Trophoblast cell (in vitro differentiated cells and primary cell): ENCODE measurements at regions not wholly inside any gene's neighbourhood (a gene's known extent, or its start where the extent isn't known, plus 50 kb on each side); places are given as distances from the start of the nearest gene placed in this dataset.
A peak's percentile ranks its signal among the peaks of the same experiment; 100 is the strongest.

Source experiments
- DNase-seq, 2 donors: peaks; one replicate each; pipeline ENCODE4 v3.0.0-alpha.2; 2016
- H2AFZ ChIP-seq: 2 replicates; pipeline ENCODE4 v1.6.1; 2013; ENCODE audit warnings: low read length, moderate library complexity, mild to moderate bottlenecking; ENCODE audit not compliant: insufficient read depth, poor library complexity
- H2AK5ac ChIP-seq: 2 replicates; pipeline ENCODE4 v1.6.1; 2013; ENCODE audit warnings: mild to moderate bottlenecking, low read length
- H2BK120ac ChIP-seq: 2 replicates; pipeline ENCODE4 v1.6.1; 2013; ENCODE audit warnings: low read length, mild to moderate bottlenecking, moderate library complexity; ENCODE audit not compliant: insufficient read depth, poor library complexity
- H2BK12ac ChIP-seq: 2 replicates; pipeline ENCODE4 v1.6.1; 2013; ENCODE audit warnings: mild to moderate bottlenecking, low read length, moderate library complexity
- H2BK5ac ChIP-seq: 2 replicates; pipeline ENCODE4 v1.6.1; 2013; ENCODE audit warnings: low read length, low read depth, moderate library complexity, mild to moderate bottlenecking; ENCODE audit not compliant: poor library complexity
- H3K14ac ChIP-seq: 2 replicates; pipeline ENCODE4 v1.6.1; 2013; ENCODE audit warnings: mild to moderate bottlenecking, low read length
- H3K18ac ChIP-seq: 2 replicates; pipeline ENCODE4 v1.6.1; 2013; ENCODE audit warnings: mild to moderate bottlenecking, low read length
- H3K23ac ChIP-seq: 2 replicates; pipeline ENCODE4 v1.6.1; 2013; ENCODE audit warnings: low read length
- H3K27ac ChIP-seq: 2 replicates; pipeline ENCODE4 v1.5.1; 2013; ENCODE audit warnings: low read depth, mild to moderate bottlenecking, inconsistent platforms, low read length, moderate library complexity
- H3K27me3 ChIP-seq: 2 replicates; pipeline ENCODE4 v1.6.1; 2013; ENCODE audit warnings: inconsistent platforms, mild to moderate bottlenecking, low read length, moderate library complexity; ENCODE audit not compliant: insufficient read depth
- H3K36me3 ChIP-seq, 2 experiments: 1 replicate in 1 of 2; 2 replicates in 1 of 2; pipeline ENCODE4 v1.6.1; 2013; ENCODE audit warnings: low read length in 2 of 2, mild to moderate bottlenecking in 2 of 2, moderate library complexity in 1 of 2; ENCODE audit not compliant: insufficient read depth in 2 of 2, control insufficient read depth in 1 of 2
- H3K4ac ChIP-seq: 2 replicates; pipeline ENCODE4 v1.6.1; 2013; ENCODE audit warnings: low read depth, mild to moderate bottlenecking, low read length, moderate library complexity
- H3K4me1 ChIP-seq, 2 experiments: 1 replicate in 1 of 2; 2 replicates in 1 of 2; pipeline ENCODE4 v1.6.1; 2013; ENCODE audit warnings: low read length in 2 of 2, mild to moderate bottlenecking in 2 of 2, moderate library complexity in 1 of 2; ENCODE audit not compliant: insufficient read depth in 2 of 2, control insufficient read depth in 1 of 2
- H3K4me2 ChIP-seq: 2 replicates; pipeline ENCODE4 v1.6.1; 2013; ENCODE audit warnings: inconsistent platforms, mild to moderate bottlenecking, low read length, moderate library complexity
- H3K4me3 ChIP-seq: 2 replicates; pipeline ENCODE4 v1.5.1; 2013; ENCODE audit warnings: mild to moderate bottlenecking, low read depth, low read length, inconsistent platforms
- H3K79me1 ChIP-seq: one replicate; pipeline ENCODE4 v1.6.1; 2013; ENCODE audit warnings: low read length
- H3K79me2 ChIP-seq: 2 replicates; pipeline ENCODE4 v1.6.1; 2013; ENCODE audit warnings: low read length, mild to moderate bottlenecking; ENCODE audit not compliant: control insufficient read depth, insufficient read depth, poor library complexity
- H3K9ac ChIP-seq: 2 replicates; pipeline ENCODE4 v1.6.1; 2013; ENCODE audit warnings: mild to moderate bottlenecking, low read length
- H3K9me3 ChIP-seq: 2 replicates; pipeline ENCODE4 v1.6.1; 2013; ENCODE audit warnings: low read depth, mild to moderate bottlenecking, control low read depth, inconsistent platforms, low read length; ENCODE audit not compliant: insufficient read depth
- H4K12ac ChIP-seq: 2 replicates; pipeline ENCODE4 v1.6.1; 2013; ENCODE audit warnings: low read depth, mild to moderate bottlenecking, low read length, moderate library complexity
- H4K8ac ChIP-seq: 2 replicates; pipeline ENCODE4 v1.6.1; 2013; ENCODE audit warnings: low read depth, mild to moderate bottlenecking, low read length, moderate library complexity
- H4K91ac ChIP-seq: one replicate; pipeline ENCODE4 v1.6.1; 2013; ENCODE audit warnings: low read depth, mild to moderate bottlenecking, low read length, moderate library complexity
- WGBS: extraction: QIAGEN DNeasy Blood & Tissue Kit; methylation state at CpG from one replicate; pipeline ENCODE4 v1.1.7; 2013; ENCODE audit warnings: missing lambda C conversion rate; ENCODE audit not compliant: insufficient read length, insufficient coverage; ENCODE audit errors: extremely low coverage; 5-methylcytosine and 5-hydroxymethylcytosine counted together

DNA sequence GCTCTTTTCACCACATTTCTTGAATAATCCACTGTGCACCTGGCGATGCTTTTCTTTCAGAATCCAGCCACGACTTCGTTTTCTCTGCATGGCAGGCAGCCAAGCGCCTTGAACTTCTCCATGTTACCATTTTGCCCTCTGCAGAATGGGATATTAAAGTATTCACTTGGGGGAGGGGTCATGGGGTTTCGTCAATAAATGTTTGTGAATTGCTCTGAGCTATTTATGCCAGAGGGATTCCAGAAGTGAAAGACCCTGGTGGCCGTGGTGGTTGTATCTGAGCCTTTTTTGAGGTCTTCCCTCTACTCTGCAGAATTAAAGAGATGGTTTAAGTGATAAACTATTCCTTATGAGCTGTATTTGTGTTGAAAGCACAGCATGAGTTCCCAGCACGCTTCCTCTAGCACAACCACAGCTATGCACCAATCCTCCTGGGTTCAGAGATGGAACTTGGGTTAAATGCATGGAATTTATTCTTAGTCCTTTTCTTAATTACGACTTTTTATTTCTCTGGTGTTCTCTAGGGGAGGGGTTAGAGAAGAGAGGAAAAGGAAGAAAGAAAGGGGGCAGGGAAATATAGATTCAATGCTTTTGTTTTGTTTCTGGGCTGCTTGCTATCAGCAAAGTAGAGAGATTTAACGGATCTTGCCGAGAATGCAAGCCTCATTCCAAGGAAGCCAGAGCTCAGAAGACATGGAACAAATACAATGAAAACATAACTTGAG, 478.2 kb upstream of the TNC start:
- no peak overlapping the region for H3K23ac ChIP-seq
- no peak overlapping the region for H3K14ac ChIP-seq
- no peak overlapping the region for H3K4me2 ChIP-seq
- H3K79me2 ChIP-seq = no peaks in the 10 kb centered on the region
- no peak overlapping the region for H2AK5ac ChIP-seq
- H3K36me3 ChIP-seq = no peaks in the 10 kb centered on the region
- no CpG with 5 or more reads among the region's 10 CpGs for WGBS
- H4K8ac ChIP-seq = no peak overlapping the region
- H3K4me1 ChIP-seq = peaks cover 5 to 7% of the 10 kb centered on the region in 2 experiments
- H3K9me3 ChIP-seq = no peaks in the 10 kb centered on the region
- peak; percentile 4 to 49 for DNase-seq
- peak overlapping the region; percentile 49 for H4K91ac ChIP-seq
- H3K27me3 ChIP-seq = no peaks in the 10 kb centered on the region
- H3K27ac ChIP-seq = no peak overlapping the region
- peak overlapping the region; percentile 1 for H2BK12ac ChIP-seq
- H3K79me1 ChIP-seq = peaks cover 10% of the 10 kb centered on the region
- H3K4me3 ChIP-seq = no peak overlapping the region
- H4K12ac ChIP-seq = no peak overlapping the region
- no peak overlapping the region for H2BK120ac ChIP-seq
- no peak overlapping the region for H3K4ac ChIP-seq
- H3K9ac ChIP-seq = no peak overlapping the region
- H2AFZ ChIP-seq = no peak overlapping the region
- H2BK5ac ChIP-seq = no peak overlapping the region
- no peak overlapping the region for H3K18ac ChIP-seq

DNA sequence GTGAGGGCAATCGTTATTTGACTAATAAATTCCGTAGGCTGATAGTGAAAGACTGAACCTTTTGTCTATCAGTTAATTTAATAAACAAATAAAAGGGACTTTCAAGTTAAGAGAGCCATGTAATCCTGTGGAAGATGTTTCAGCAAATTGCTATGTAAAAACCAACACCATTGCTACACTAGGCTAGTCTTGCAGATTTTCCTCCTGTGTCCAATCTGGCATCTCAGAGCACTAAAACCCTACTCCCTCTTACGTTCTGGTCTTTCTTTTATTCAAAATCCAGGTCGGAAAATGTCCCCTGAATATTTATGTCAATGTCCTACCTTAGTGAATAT, 478.8 kb upstream of the TNC start:
- Histone ChIP-seq H3K14ac (no peak overlapping the region), H2BK120ac (no peak overlapping the region), H4K91ac (no peak overlapping the region), H3K27ac (no peak overlapping the region), H2AK5ac (no peak overlapping the region), H2AFZ (no peak overlapping the region), H3K23ac (no peak overlapping the region), H4K8ac (no peak overlapping the region), H3K4me2 (no peak overlapping the region), H3K79me2 (no peaks in the 10 kb centered on the region), H3K9ac (no peak overlapping the region), H3K36me3 (no peaks in the 10 kb centered on the region), H3K79me1 (peaks cover 9% of the 10 kb centered on the region), H4K12ac (no peak overlapping the region), H3K27me3 (no peaks in the 10 kb centered on the region), H3K4me1 (peaks cover 4 to 6% of the 10 kb centered on the region in 2 experiments), H3K9me3 (no peaks in the 10 kb centered on the region), H2BK12ac (no peak overlapping the region), H2BK5ac (no peak overlapping the region), H3K18ac (no peak overlapping the region), H3K4ac (no peak overlapping the region), H3K4me3 (no peak overlapping the region)
- no peak for DNase-seq
- WGBS = no CpG with 5 or more reads among the region's 4 CpGs

DNA sequence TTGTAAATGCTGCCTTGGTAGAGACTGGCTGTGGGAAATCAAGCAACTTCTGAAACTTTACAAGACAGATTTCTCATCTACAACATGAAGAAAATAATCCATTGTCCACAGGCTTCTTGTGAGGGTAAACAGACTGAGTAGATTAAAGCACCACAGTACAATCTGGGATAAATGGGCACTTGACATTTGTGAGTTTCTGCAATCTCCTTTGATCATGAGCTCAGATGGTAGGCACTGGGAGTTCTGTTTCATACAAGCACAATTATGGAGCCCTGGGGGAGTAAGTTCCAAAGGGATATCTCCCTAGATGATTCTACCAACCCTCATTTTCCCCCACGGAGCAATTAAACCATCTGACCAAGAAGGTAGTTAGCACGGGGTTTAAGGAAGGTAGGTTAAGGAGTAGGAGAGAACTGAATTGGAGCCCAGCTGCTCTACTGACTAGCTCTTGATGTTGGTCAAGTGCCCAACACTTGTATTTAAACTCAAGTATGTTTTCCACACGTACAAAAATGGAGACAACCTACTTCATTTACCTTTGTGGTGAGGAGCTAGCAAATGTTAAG, 479.5 kb upstream of the TNC start:
- no peak overlapping the region for H3K4me3 ChIP-seq
- peaks cover 7% of the 10 kb centered on the region for H3K79me1 ChIP-seq
- no peak overlapping the region for H2BK12ac ChIP-seq
- peak overlapping the region; percentile 20 for H3K14ac ChIP-seq
- peak overlapping the region; percentile 41 for H2AK5ac ChIP-seq
- no peak overlapping the region for H3K4ac ChIP-seq
- peak overlapping the region; percentile 11 for H2BK120ac ChIP-seq
- WGBS = no CpG with 5 or more reads among the region's 3 CpGs
- peaks cover 2 to 3% of the 10 kb centered on the region in 2 experiments for H3K4me1 ChIP-seq
- H3K4me2 ChIP-seq = no peak overlapping the region
- H3K9me3 ChIP-seq = no peaks in the 10 kb centered on the region
- no peak for DNase-seq
- peak overlapping the region; percentile 14 for H2BK5ac ChIP-seq
- no peak overlapping the region for H3K27ac ChIP-seq
- no peak overlapping the region for H3K18ac ChIP-seq
- H4K12ac ChIP-seq = no peak overlapping the region
- no peak overlapping the region for H3K9ac ChIP-seq
- no peak overlapping the region for H4K8ac ChIP-seq
- no peaks in the 10 kb centered on the region for H3K36me3 ChIP-seq
- H3K79me2 ChIP-seq = no peaks in the 10 kb centered on the region
- no peak overlapping the region for H3K23ac ChIP-seq
- H3K27me3 ChIP-seq = no peaks in the 10 kb centered on the region
- no peak overlapping the region for H2AFZ ChIP-seq
- no peak overlapping the region for H4K91ac ChIP-seq

DNA sequence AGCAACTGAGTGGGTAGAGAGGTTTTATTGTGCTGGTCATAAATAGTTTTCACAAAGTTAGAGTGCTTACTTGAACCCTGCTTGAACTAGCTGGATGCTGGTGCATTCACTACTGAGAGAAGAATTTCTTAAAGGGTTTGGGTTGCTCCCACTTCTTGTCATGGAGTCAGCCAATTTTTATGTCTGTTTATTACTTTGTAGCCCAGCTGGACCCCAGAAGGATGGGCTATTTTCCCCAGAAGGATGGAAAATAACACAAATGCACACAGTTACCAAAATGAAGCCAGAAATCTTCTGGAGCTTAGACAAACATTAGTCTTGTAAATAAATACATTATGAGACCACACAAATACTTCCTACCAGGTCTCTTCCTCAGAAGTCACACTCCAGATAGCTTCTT, 480.8 kb upstream of the TNC start:
- Histone ChIP-seq H4K91ac (no peak overlapping the region), H3K36me3 (no peaks in the 10 kb centered on the region), H4K12ac (no peak overlapping the region), H3K18ac (no peak overlapping the region), H3K79me2 (no peaks in the 10 kb centered on the region), H3K9ac (no peak overlapping the region), H3K14ac (no peak overlapping the region), H4K8ac (no peak overlapping the region), H2BK120ac (no peak overlapping the region), H3K4me3 (no peak overlapping the region), H2AFZ (no peak overlapping the region), H3K9me3 (no peaks in the 10 kb centered on the region), H3K4me1 (peaks cover 2 to 3% of the 10 kb centered on the region in 2 experiments), H2BK12ac (no peak overlapping the region), H3K79me1 (peaks cover 5% of the 10 kb centered on the region), H2AK5ac (no peak overlapping the region), H2BK5ac (no peak overlapping the region), H3K4me2 (no peak overlapping the region), H3K4ac (no peak overlapping the region), H3K27me3 (no peaks in the 10 kb centered on the region), H3K23ac (no peak overlapping the region), H3K27ac (no peak overlapping the region)
- no peak for DNase-seq
